ENCODE measurements at regions not wholly inside any gene's neighbourhood (a gene's known extent, or its start where the extent isn't known, plus 50 kb on each side); places are given as distances from the start of the nearest gene placed in this dataset.

GRCh38 chr5:58211441-58211840 is 248.4 kb downstream of the PLK2 start:
- Histone ChIP-seq H3K9me2 (replicated peaks; ENCODE audit: control insufficient read depth, low read length) (no peaks in the 10 kb centered on the region), H3K79me2 (ENCODE audit: control insufficient read depth, low read length) (no peaks in the 10 kb centered on the region), H3K4me3 (ENCODE audit: low read length) (no peak overlapping the region), H3K9me3 (ENCODE audit: control insufficient read depth, insufficient read depth, low read length) (no peaks in the 10 kb centered on the region), H3K27me3 (ENCODE audit: control insufficient read depth, low read length) (no peaks in the 10 kb centered on the region), H3K4me1 (ENCODE audit: control insufficient read depth, low read length) (no peaks in the 10 kb centered on the region), H3K27ac (ENCODE audit: low read depth, low read length) (no peak overlapping the region), H3K4me2 (ENCODE audit: low read length) (no peak overlapping the region), H3K36me3 (ENCODE audit: control insufficient read depth, low read length) (no peaks in the 10 kb centered on the region), H3F3A (ENCODE audit: control insufficient read depth, insufficient read depth) (no peaks in the 10 kb centered on the region), H4K20me1 (ENCODE audit: control insufficient read depth, insufficient read depth, low read depth, low read length) (no peaks in the 10 kb centered on the region)
- TF ChIP-seq CTCF (IDR thresholded peaks at IDR 0.05; ENCODE audit: low read depth, low read length, poor library complexity, severe bottlenecking) (no peak), EZH2phosphoT487 (IDR thresholded peaks at IDR 0.05; ENCODE audit: borderline replicate concordance, low read length) (no peak)

GRCh38 chr5:58208674-58209073 is 251.2 kb downstream of the PLK2 start:
- no peaks in the 10 kb centered on the region for H3K27me3 ChIP-seq (ENCODE audit: control insufficient read depth, low read length)
- no peaks in the 10 kb centered on the region for H3K9me3 ChIP-seq (ENCODE audit: control insufficient read depth, insufficient read depth, low read length)
- H3K27ac ChIP-seq (ENCODE audit: low read depth, low read length), result no peak overlapping the region
- no peaks in the 10 kb centered on the region for H4K20me1 ChIP-seq (ENCODE audit: control insufficient read depth, insufficient read depth, low read depth, low read length)
- H3K9me2 ChIP-seq (replicated peaks; ENCODE audit: control insufficient read depth, low read length), result no peaks in the 10 kb centered on the region
- H3F3A ChIP-seq (ENCODE audit: control insufficient read depth, insufficient read depth), result no peaks in the 10 kb centered on the region
- TF ChIP-seq CTCF (IDR thresholded peaks at IDR 0.05; ENCODE audit: low read depth, low read length, poor library complexity, severe bottlenecking) (no peak), EZH2phosphoT487 (IDR thresholded peaks at IDR 0.05; ENCODE audit: borderline replicate concordance, low read length) (no peak)
- H3K36me3 ChIP-seq (ENCODE audit: control insufficient read depth, low read length), result no peaks in the 10 kb centered on the region
- no peaks in the 10 kb centered on the region for H3K79me2 ChIP-seq (ENCODE audit: control insufficient read depth, low read length)
- no peak overlapping the region for H3K4me3 ChIP-seq (ENCODE audit: low read length)
- no peak overlapping the region for H3K4me2 ChIP-seq (ENCODE audit: low read length)
- no peaks in the 10 kb centered on the region for H3K4me1 ChIP-seq (ENCODE audit: control insufficient read depth, low read length)

GRCh38 chr5:58207076-58207475 is 252.8 kb downstream of the PLK2 start:
- H3K4me3 ChIP-seq (ENCODE audit: low read length), result no peak overlapping the region
- no peaks in the 10 kb centered on the region for H3K9me2 ChIP-seq (replicated peaks; ENCODE audit: control insufficient read depth, low read length)
- H3K9me3 ChIP-seq (ENCODE audit: control insufficient read depth, insufficient read depth, low read length), result no peaks in the 10 kb centered on the region
- no peaks in the 10 kb centered on the region for H3K36me3 ChIP-seq (ENCODE audit: control insufficient read depth, low read length)
- no peak for TF ChIP-seq EZH2phosphoT487 (IDR thresholded peaks at IDR 0.05; ENCODE audit: borderline replicate concordance, low read length)
- TF ChIP-seq CTCF (IDR thresholded peaks at IDR 0.05; ENCODE audit: low read depth, low read length, poor library complexity, severe bottlenecking), result no peak
- no peaks in the 10 kb centered on the region for H3K4me1 ChIP-seq (ENCODE audit: control insufficient read depth, low read length)
- H3K27me3 ChIP-seq (ENCODE audit: control insufficient read depth, low read length), result no peaks in the 10 kb centered on the region
- H3K27ac ChIP-seq (ENCODE audit: low read depth, low read length), result no peak overlapping the region
- no peak overlapping the region for H3K4me2 ChIP-seq (ENCODE audit: low read length)
- no peaks in the 10 kb centered on the region for H3F3A ChIP-seq (ENCODE audit: control insufficient read depth, insufficient read depth)
- no peaks in the 10 kb centered on the region for H4K20me1 ChIP-seq (ENCODE audit: control insufficient read depth, insufficient read depth, low read depth, low read length)
- H3K79me2 ChIP-seq (ENCODE audit: control insufficient read depth, low read length), result no peaks in the 10 kb centered on the region

GRCh38 chr5:58204966-58205365 is 254.9 kb downstream of the PLK2 start:
- no peak overlapping the region for H3K27ac ChIP-seq (ENCODE audit: low read depth, low read length)
- H3K79me2 ChIP-seq (ENCODE audit: control insufficient read depth, low read length), result no peaks in the 10 kb centered on the region
- H3K9me3 ChIP-seq (ENCODE audit: control insufficient read depth, insufficient read depth, low read length), result no peaks in the 10 kb centered on the region
- no peaks in the 10 kb centered on the region for H3K4me1 ChIP-seq (ENCODE audit: control insufficient read depth, low read length)
- TF ChIP-seq CTCF (IDR thresholded peaks at IDR 0.05; ENCODE audit: low read depth, low read length, poor library complexity, severe bottlenecking) (no peak), EZH2phosphoT487 (IDR thresholded peaks at IDR 0.05; ENCODE audit: borderline replicate concordance, low read length) (no peak)
- no peaks in the 10 kb centered on the region for H4K20me1 ChIP-seq (ENCODE audit: control insufficient read depth, insufficient read depth, low read depth, low read length)
- H3K36me3 ChIP-seq (ENCODE audit: control insufficient read depth, low read length), result no peaks in the 10 kb centered on the region
- no peaks in the 10 kb centered on the region for H3K27me3 ChIP-seq (ENCODE audit: control insufficient read depth, low read length)
- H3K4me3 ChIP-seq (ENCODE audit: low read length), result no peak overlapping the region
- H3K4me2 ChIP-seq (ENCODE audit: low read length), result no peak overlapping the region
- no peaks in the 10 kb centered on the region for H3F3A ChIP-seq (ENCODE audit: control insufficient read depth, insufficient read depth)
- no peaks in the 10 kb centered on the region for H3K9me2 ChIP-seq (replicated peaks; ENCODE audit: control insufficient read depth, low read length)

Data from DOHH2 (cell line).